Fibroblast of villous mesenchyme (primary cell): ENCODE measurements at regions not wholly inside any gene's neighbourhood (a gene's known extent, or its start where the extent isn't known, plus 50 kb on each side); places are given as distances from the start of the nearest gene placed in this dataset.
A peak's percentile ranks its signal among the peaks of the same experiment; 100 is the strongest.

Experiments
- DNase-seq: peaks from one replicate; pipeline ENCODE4 v3.0.0-alpha.2; 2010; ENCODE audit warnings: low read depth
- H3K4me3 ChIP-seq: 2 replicates; pipeline ENCODE4 v1.5.1; 2011; ENCODE audit warnings: low read depth, mild to moderate bottlenecking, low read length
- TF ChIP-seq, protein P1 (sequence below): IDR thresholded peaks from 2 replicates; pipeline ENCODE4 v1.5.1; 2012; ENCODE audit warnings: low read depth, mild to moderate bottlenecking, low read length; ENCODE audit not compliant: insufficient read depth

DNA sequence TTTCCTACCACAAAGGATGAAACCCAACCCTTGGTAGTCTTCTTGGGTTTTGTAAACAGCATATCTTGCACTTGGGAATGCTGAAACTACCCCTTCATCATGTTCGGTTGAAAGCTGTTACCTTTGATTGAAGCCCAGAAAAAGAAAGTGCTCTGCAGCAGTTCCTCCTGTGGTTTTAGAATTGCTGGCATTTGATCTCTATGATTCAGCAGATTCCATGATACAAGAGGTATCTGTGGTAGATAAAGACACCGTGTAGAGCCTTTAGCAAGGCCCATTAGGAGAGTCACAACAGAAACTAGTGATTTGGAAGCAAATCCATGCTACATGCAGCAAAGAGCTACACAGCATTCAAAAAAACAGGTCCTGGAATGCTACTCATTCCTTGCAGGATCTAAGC is 557.0 kb downstream of the TLE1 start:
- TF ChIP-seq, protein P1, sequence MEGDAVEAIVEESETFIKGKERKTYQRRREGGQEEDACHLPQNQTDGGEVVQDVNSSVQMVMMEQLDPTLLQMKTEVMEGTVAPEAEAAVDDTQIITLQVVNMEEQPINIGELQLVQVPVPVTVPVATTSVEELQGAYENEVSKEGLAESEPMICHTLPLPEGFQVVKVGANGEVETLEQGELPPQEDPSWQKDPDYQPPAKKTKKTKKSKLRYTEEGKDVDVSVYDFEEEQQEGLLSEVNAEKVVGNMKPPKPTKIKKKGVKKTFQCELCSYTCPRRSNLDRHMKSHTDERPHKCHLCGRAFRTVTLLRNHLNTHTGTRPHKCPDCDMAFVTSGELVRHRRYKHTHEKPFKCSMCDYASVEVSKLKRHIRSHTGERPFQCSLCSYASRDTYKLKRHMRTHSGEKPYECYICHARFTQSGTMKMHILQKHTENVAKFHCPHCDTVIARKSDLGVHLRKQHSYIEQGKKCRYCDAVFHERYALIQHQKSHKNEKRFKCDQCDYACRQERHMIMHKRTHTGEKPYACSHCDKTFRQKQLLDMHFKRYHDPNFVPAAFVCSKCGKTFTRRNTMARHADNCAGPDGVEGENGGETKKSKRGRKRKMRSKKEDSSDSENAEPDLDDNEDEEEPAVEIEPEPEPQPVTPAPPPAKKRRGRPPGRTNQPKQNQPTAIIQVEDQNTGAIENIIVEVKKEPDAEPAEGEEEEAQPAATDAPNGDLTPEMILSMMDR: no peak
- DNase-seq: peak; percentile 24
- H3K4me3 ChIP-seq: no peak overlapping the region

DNA sequence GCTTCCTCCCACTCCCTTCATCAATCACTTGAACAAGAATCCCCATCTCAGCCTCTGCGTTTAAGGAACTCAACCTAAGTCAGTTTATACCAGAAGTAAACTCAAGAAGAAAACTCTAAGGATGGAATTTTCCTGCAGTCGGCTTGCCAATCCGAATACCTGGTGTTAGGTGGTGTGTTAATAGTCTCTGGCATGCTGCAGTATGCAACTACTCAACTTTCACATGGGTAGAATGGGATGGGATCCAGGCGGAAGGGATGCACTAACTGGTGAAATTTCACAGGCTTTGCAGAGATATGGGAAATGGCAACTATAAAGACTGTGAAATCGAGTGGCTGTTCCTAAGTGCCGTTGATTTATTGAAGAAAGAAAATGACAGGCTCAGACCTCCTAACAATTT is 560.6 kb downstream of the TLE1 start:
- DNase-seq: no peak
- no peak overlapping the region for H3K4me3 ChIP-seq
- TF ChIP-seq, protein P1: no peak

DNA sequence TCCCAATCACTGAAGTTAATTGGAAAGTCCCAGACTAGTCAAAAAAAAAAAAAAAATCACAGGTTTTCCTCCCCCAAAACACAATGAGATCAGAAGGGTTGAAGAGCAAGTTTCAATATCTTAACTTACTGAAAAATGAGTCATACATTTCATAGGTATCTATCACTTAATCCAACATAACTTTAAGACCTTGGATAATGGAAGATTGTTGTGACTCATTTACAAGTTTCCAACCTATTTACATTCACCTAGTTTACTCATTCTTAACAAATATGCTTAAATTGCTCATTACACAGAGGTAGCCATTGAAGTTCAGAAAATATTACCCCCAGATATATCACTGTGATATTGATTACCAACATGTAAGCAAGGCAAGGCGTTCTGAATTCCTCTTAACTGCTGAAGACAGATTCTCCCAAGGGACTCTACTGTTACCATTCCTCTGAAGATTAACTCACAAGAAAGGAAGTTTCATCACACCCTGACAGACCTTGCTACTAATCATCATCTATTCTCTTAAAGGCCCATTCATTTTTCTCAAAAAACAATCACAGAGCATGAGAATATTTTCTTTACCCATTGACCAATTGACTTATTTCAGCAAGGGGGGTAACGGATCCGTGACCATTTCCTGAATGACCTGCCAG is 563.8 kb downstream of the TLE1 start:
- TF ChIP-seq, protein P1: no peak
- DNase-seq: peak; percentile 17
- H3K4me3 ChIP-seq: no peak overlapping the region

DNA sequence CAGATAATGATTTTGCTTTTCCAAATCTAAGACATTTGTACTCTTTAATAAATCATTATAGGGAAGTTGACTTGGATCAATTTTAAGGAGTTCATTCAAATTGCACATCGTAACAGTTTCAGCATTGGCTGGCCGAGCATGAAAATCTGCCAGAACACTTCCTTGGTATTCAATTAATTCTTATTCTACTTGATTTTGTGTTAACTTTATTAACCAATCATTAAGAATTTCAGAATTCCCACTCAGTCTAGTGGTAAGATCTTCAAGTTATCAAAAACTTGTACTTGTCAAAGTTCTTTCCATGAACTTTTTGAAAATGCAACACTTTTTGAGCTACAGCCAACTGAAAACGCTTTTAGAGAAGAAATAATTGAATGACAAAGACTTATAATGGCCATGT is 565.8 kb downstream of the TLE1 start:
- H3K4me3 ChIP-seq: no peak overlapping the region
- no peak for DNase-seq
- TF ChIP-seq, protein P1: no peak

DNA sequence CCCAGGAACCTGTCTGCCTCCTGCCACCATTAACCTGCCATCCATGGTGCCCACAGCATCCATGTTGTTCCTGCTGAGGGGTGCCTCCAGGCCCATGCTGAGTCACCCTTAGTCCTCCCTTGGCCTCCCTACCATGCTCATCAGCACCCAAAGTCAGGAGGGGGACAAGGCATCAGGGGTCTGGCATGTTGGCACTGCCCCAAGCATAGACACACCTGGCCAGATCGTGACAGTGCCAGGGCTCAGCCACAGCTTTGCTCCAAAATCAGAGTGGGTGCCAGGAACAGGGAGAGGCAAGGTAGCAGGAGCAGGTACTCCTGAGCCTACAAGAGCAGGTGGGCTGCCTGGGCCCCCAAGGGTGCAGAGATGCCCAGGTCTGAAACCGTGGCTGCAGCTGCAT is 566.6 kb downstream of the TLE1 start:
- TF ChIP-seq, protein P1: no peak
- no peak for DNase-seq
- no peak overlapping the region for H3K4me3 ChIP-seq

DNA sequence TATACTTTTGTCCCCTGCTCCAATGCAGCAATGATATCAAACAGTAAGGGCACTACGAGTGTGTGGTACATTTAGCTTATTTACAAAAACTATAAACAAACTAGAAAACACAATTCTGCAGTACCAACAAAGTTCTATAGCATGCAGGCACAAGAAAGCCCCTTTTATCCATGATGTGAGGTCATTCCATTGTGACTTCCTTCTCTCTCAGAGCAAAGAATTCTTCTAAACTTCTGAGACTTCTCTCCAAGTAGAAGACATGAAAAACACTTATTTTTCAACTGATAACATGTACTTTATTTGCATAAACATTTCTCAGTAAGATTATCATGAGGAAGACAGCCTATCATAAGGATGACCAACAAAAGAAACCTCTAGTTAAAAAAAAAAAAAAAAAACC is 569.8 kb downstream of the TLE1 start:
- TF ChIP-seq, protein P1: no peak
- DNase-seq: no peak

DNA sequence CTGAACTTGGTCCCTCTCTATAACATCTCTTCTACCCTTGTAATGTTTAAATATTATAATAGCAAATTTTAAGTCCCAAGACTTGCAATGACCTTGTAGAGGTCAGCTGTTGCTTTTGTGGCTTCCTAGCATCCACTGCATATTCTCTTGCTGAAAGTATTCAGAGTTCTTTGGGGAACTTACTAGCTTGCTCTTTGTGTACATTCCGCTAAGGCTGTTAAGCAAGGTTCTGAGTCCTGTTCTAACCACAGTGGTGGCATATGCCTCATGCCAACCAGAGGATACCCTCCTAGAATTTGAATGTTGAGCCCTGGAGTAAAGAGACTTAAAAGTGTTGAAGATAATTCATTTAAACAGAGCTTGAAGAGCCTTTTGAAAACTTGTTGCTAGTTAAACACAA is 570.9 kb downstream of the TLE1 start:
- TF ChIP-seq, protein P1: no peak
- H3K4me3 ChIP-seq: no peak overlapping the region
- DNase-seq: no peak

More for the DNA sequence above, 569.8 kb downstream of the TLE1 start:
- no peak overlapping the region for H3K4me3 ChIP-seq
